HepG2 (cell line): ENCODE measurements at regions not wholly inside any gene's neighbourhood (a gene's known extent, or its start where the extent isn't known, plus 50 kb on each side); places are given as distances from the start of the nearest gene placed in this dataset.

Experiments used
- ATAC-seq: fragments of 200-7000 bp; cut with Tn5 transposase; 3 replicates; pipeline ENCODE4 v1.9.1; 2020; ENCODE audit warnings: mild to moderate bottlenecking, moderate library complexity
- BruUV-seq: library from RNA; stranded (reverse); fragments of 400-500 nt; replicated peaks from 2 replicates; lab custom pipeline; 2021; lab: Mats Ljungman, UMichigan
- CTCF ChIA-PET: fragments of 300-600 bp; formaldehyde crosslinking; extraction: SDS; loops from one replicate; lab custom pipeline; 2021; ENCODE audit warnings: low total read pairs, inconsistent platforms, low intra/inter-chr PET ratio; lab: Yijun Ruan, JAX
- POLR2A ChIA-PET: fragments of 350-600 bp; sonication (Branson Sonifier 250); formaldehyde crosslinking; loops from one replicate; lab custom pipeline; 2020; ENCODE audit warnings: antibody characterized with exemption, inconsistent platforms; lab: Yijun Ruan, JAX
- DNase-seq: peaks from one replicate; pipeline ENCODE4 v3.0.0-alpha.2; 2015; ENCODE audit warnings: low spot score
- FAIRE-seq: peaks from 3 replicates; lab custom pipeline; 2011; peaks lifted over from hg19 to GRCh38; lab: Jason Lieb, UNC
- H2AFZ ChIP-seq: one replicate; pipeline ENCODE4 v1.6.1; 2011; ENCODE audit warnings: low read length, inconsistent platforms
- H3K27ac ChIP-seq: fragments of 300-600 bp; 3 replicates; pipeline ENCODE4 v1.8.0; 2011; ENCODE audit warnings: mixed run types, mild to moderate bottlenecking, mixed read lengths, low read length, inconsistent platforms; ENCODE audit not compliant: insufficient read depth; ENCODE audit errors: extremely low read length
- H3K27me3 ChIP-seq, 2 experiments: fragments of 200-600 bp in 1 of 2; 2 replicates in 1 of 2; 3 replicates in 1 of 2; pipeline versions ENCODE4 v1.6.0 to v1.8.0; 2011; ENCODE audit warnings: low read length in 2 of 2, mild to moderate bottlenecking in 2 of 2, moderate library complexity in 2 of 2, inconsistent platforms in 1 of 2; ENCODE audit not compliant: insufficient read depth in 2 of 2, control insufficient read depth in 1 of 2
- H3K36me3 ChIP-seq, 2 experiments: fragments of 200-600 bp in 1 of 2; replicated peaks in 1 of 2; 2 replicates in 1 of 2; 3 replicates in 1 of 2; pipeline versions ENCODE4 v1.5.1 to v1.8.0; 2011; ENCODE audit warnings: low read length in 2 of 2, inconsistent platforms in 1 of 2; ENCODE audit not compliant: insufficient read depth in 2 of 2, control insufficient read depth in 1 of 2
- H3K4me1 ChIP-seq: 2 replicates; pipeline ENCODE4 v1.5.1; 2012; ENCODE audit warnings: low read length, inconsistent platforms; ENCODE audit not compliant: insufficient read depth
- H3K4me2 ChIP-seq: 2 replicates; pipeline ENCODE4 v1.6.0; 2011; ENCODE audit warnings: low read depth, low read length, inconsistent platforms
- H3K4me3 ChIP-seq, 3 experiments: fragments of 200-600 bp in 1 of 3; sonication (generic), shearing (Covaris generic) in 1 of 3; replicated peaks in 1 of 3; 2 replicates each; pipeline ENCODE4 v1.5.1; 2011 to 2016; ENCODE audit warnings: low read length in 3 of 3, inconsistent platforms in 2 of 3, low read depth in 2 of 3, mild to moderate bottlenecking in 2 of 3, control low read depth in 1 of 3, mixed read lengths in 1 of 3; ENCODE audit not compliant: insufficient read depth in 1 of 3
- H3K79me2 ChIP-seq: one replicate; pipeline ENCODE4 v1.6.1; 2011; ENCODE audit warnings: low read length, inconsistent platforms; ENCODE audit not compliant: insufficient read depth
- H3K9ac ChIP-seq: 2 replicates; pipeline ENCODE4 v1.6.0; 2011; ENCODE audit warnings: mild to moderate bottlenecking, low read depth, low read length, inconsistent platforms; ENCODE audit not compliant: insufficient read depth
- H3K9me3 ChIP-seq: 2 replicates; pipeline ENCODE4 v1.5.1; 2012; ENCODE audit warnings: mild to moderate bottlenecking, low read length
- H4K20me1 ChIP-seq: 2 replicates; pipeline ENCODE4 v1.6.0; 2011; ENCODE audit warnings: inconsistent platforms, mild to moderate bottlenecking, low read length, moderate library complexity; ENCODE audit not compliant: insufficient read depth
- ELF1 ChIP-seq: sonication (generic); formaldehyde crosslinking; IDR thresholded peaks from 2 replicates; pipeline ENCODE4 v1.4.0; 2020; ENCODE audit warnings: missing genetic modification reagents
- LCORL ChIP-seq, 2 experiments: fragments of 450-650 bp in 1 of 2; sonication (generic) in 1 of 2; formaldehyde crosslinking in 1 of 2; IDR thresholded peaks; 2 replicates each; pipeline versions ENCODE4 v1.5.0 to v1.6.1; 2017 to 2020; ENCODE audit warnings: antibody characterized with exemption in 1 of 2, missing genetic modification reagents in 1 of 2
- PRPF4 ChIP-seq: fragments of 200-400 bp; formaldehyde crosslinking; IDR thresholded peaks from 2 replicates; pipeline ENCODE4 v1.6.1; 2016; ENCODE audit warnings: low read length, low read depth; ENCODE audit not compliant: poor library complexity, severe bottlenecking
- ZNF775 ChIP-seq: sonication (generic); formaldehyde crosslinking; IDR thresholded peaks from 2 replicates; pipeline ENCODE4 v1.4.0; 2020; ENCODE audit warnings: missing genetic modification reagents, mild to moderate bottlenecking, moderate library complexity, borderline replicate concordance
- WGBS: methylation state at CpG from one replicate; pipeline ENCODE4 v1.1.6; 2017; ENCODE audit warnings: low lambda C conversion rate; 5-methylcytosine and 5-hydroxymethylcytosine counted together
- in situ Hi-C: cut with HindIII; loops from 2 replicates; pipeline ENCODE4 v1.10.0; 2017; ENCODE audit warnings: low pct_unique_long_range_greater_than_20kb; ENCODE audit not compliant: extremely low pct_ligation_motif_present
- intact Hi-C: fragments of 100-400 bp; cut with micrococcal nuclease; formaldehyde crosslinking; loops from one replicate; pipeline ENCODE4 v1.10.0; 2022; ENCODE audit not compliant: unreplicated experiment
- TF ChIP-seq, protein P1 (sequence below): sonication (generic); formaldehyde crosslinking; IDR thresholded peaks from 2 replicates; pipeline ENCODE4 v1.5.0; 2020; ENCODE audit warnings: missing genetic modification reagents, mild to moderate bottlenecking, borderline replicate concordance
- TF ChIP-seq, protein P2 (sequence below): IDR thresholded peaks from 2 replicates; pipeline ENCODE4 v1.6.1; 2016; ENCODE audit warnings: low read depth, control low read depth
- TF ChIP-seq, protein P3 (sequence below), 2 experiments: IDR thresholded peaks; 2 replicates each; pipeline ENCODE4 v1.6.1; 2011 to 2012; ENCODE audit warnings: low read length in 2 of 2, borderline replicate concordance in 1 of 2, low read depth in 1 of 2, mild to moderate bottlenecking in 1 of 2, moderate library complexity in 1 of 2
- TF ChIP-seq, protein P4 (sequence below): sonication (generic); formaldehyde crosslinking; IDR thresholded peaks from 2 replicates; pipeline ENCODE4 v1.8.0; 2022; ENCODE audit warnings: mild to moderate bottlenecking, missing genetic modification reagents, moderate library complexity

DNA sequence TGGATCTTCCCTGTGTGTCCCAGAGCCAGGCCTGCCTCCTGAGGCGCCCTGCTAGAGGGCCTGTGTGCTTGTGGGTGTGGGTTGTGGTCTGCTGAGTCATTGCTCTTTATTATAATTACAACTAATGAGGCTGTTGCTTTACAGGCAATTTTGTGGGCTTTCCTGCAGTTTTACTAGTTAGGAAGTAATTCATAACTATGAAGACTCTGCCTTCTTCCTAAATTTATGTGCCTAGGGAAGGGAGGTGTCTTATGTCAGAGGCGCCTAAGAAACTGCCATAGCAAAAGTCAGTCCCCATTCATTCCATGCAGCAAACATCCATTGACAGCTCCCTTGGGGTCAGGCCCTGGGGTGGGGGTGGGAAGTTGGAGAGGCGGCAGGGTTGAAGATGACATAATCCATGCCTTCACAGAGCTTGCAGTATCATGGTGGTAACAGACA is 359.2 kb downstream of the IDS start:
- Histone ChIP-seq H3K4me2 (no peak overlapping the region), H3K27ac (no peak overlapping the region), H3K79me2 (no peaks in the 10 kb centered on the region), H3K4me3 (no peak overlapping the region), H3K9me3 (no peaks in the 10 kb centered on the region; the same call in 1 of the 2 replicates), H3K36me3 (no peaks in the 10 kb centered on the region), H3K4me1 (no peaks in the 10 kb centered on the region), H4K20me1 (no peaks in the 10 kb centered on the region), H3K9ac (no peak overlapping the region), H2AFZ (no peak overlapping the region), H3K27me3 (no peaks in the 10 kb centered on the region)
- CTCF ChIA-PET = no interaction called here
- BruUV-seq = no TSS peak
- DNase-seq = no peak
- POLR2A ChIA-PET = no interaction called here
- 7% methylated on average over 2 of the region's 3 CpGs for WGBS
- intact Hi-C loops = no loop called here
- no peak for FAIRE-seq
- in situ Hi-C loops = no loop called here
- TF ChIP-seq, protein P1, sequence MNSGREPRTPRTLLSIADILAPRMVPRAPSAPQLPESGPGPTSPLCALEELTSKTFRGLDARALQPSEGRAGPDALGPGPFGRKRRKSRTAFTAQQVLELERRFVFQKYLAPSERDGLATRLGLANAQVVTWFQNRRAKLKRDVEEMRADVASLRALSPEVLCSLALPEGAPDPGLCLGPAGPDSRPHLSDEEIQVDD (CRISPR knock-in tag) = no peak
- TF ChIP-seq ELF1 (CRISPR knock-in tag) (no peak), ZNF775 (CRISPR knock-in tag) (no peak), PRPF4 (no peak), LCORL (IDR thresholded peaks at IDR 0.05) (no peak), LCORL (CRISPR knock-in tag; IDR thresholded peaks at IDR 0.05) (no peak)
- TF ChIP-seq, protein P2, sequence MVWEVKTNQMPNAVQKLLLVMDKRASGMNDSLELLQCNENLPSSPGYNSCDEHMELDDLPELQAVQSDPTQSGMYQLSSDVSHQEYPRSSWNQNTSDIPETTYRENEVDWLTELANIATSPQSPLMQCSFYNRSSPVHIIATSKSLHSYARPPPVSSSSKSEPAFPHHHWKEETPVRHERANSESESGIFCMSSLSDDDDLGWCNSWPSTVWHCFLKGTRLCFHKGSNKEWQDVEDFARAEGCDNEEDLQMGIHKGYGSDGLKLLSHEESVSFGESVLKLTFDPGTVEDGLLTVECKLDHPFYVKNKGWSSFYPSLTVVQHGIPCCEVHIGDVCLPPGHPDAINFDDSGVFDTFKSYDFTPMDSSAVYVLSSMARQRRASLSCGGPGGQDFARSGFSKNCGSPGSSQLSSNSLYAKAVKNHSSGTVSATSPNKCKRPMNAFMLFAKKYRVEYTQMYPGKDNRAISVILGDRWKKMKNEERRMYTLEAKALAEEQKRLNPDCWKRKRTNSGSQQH (CRISPR knock-in tag) = no peak
- TF ChIP-seq, protein P3, sequence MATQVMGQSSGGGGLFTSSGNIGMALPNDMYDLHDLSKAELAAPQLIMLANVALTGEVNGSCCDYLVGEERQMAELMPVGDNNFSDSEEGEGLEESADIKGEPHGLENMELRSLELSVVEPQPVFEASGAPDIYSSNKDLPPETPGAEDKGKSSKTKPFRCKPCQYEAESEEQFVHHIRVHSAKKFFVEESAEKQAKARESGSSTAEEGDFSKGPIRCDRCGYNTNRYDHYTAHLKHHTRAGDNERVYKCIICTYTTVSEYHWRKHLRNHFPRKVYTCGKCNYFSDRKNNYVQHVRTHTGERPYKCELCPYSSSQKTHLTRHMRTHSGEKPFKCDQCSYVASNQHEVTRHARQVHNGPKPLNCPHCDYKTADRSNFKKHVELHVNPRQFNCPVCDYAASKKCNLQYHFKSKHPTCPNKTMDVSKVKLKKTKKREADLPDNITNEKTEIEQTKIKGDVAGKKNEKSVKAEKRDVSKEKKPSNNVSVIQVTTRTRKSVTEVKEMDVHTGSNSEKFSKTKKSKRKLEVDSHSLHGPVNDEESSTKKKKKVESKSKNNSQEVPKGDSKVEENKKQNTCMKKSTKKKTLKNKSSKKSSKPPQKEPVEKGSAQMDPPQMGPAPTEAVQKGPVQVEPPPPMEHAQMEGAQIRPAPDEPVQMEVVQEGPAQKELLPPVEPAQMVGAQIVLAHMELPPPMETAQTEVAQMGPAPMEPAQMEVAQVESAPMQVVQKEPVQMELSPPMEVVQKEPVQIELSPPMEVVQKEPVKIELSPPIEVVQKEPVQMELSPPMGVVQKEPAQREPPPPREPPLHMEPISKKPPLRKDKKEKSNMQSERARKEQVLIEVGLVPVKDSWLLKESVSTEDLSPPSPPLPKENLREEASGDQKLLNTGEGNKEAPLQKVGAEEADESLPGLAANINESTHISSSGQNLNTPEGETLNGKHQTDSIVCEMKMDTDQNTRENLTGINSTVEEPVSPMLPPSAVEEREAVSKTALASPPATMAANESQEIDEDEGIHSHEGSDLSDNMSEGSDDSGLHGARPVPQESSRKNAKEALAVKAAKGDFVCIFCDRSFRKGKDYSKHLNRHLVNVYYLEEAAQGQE (IDR thresholded peaks at IDR 0.05; ENCODE audit: borderline replicate concordance in 1 of 2, low read depth in 1 of 2, low read length in 2 of 2) = no peak
- TF ChIP-seq, protein P4, sequence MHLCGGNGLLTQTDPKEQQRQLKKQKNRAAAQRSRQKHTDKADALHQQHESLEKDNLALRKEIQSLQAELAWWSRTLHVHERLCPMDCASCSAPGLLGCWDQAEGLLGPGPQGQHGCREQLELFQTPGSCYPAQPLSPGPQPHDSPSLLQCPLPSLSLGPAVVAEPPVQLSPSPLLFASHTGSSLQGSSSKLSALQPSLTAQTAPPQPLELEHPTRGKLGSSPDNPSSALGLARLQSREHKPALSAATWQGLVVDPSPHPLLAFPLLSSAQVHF = no peak
- ATAC-seq = no peak
